Mesodermal cell (in vitro differentiated cells): ENCODE measurements at regions not wholly inside any gene's neighbourhood (a gene's known extent, or its start where the extent isn't known, plus 50 kb on each side); places are given as distances from the start of the nearest gene placed in this dataset.

Experiments used
- H3K27ac ChIP-seq: 2 replicates; pipeline ENCODE4 v1.7.0; 2013; ENCODE audit warnings: mild to moderate bottlenecking, low read depth, low read length, moderate library complexity; ENCODE audit not compliant: severe bottlenecking
- H3K36me3 ChIP-seq: 2 replicates; pipeline ENCODE4 v1.7.1; 2013; ENCODE audit warnings: mild to moderate bottlenecking, low read length, moderate library complexity; ENCODE audit not compliant: control insufficient read depth, insufficient read depth
- H3K4me1 ChIP-seq: one replicate; pipeline ENCODE4 v1.7.1; 2013; ENCODE audit warnings: mild to moderate bottlenecking, low read length; ENCODE audit not compliant: insufficient read depth, control insufficient read depth, poor library complexity, severe bottlenecking
- H3K4me3 ChIP-seq: 2 replicates; pipeline ENCODE4 v1.7.0; 2013; ENCODE audit warnings: low read length, control low read depth, mild to moderate bottlenecking; ENCODE audit not compliant: insufficient read depth, poor library complexity, severe bottlenecking; ENCODE audit errors: extremely low read depth
- H3K9me3 ChIP-seq: 2 replicates; pipeline ENCODE4 v1.7.1; 2013; ENCODE audit warnings: mild to moderate bottlenecking, low read length, moderate library complexity; ENCODE audit not compliant: control insufficient read depth
- WGBS, 2 experiments: methylation state at CpG; one replicate each; pipeline ENCODE4 v1.1.5; 2013; ENCODE audit warnings: missing lambda C conversion rate in 2 of 2; ENCODE audit not compliant: insufficient coverage in 2 of 2; 5-methylcytosine and 5-hydroxymethylcytosine counted together

DNA sequence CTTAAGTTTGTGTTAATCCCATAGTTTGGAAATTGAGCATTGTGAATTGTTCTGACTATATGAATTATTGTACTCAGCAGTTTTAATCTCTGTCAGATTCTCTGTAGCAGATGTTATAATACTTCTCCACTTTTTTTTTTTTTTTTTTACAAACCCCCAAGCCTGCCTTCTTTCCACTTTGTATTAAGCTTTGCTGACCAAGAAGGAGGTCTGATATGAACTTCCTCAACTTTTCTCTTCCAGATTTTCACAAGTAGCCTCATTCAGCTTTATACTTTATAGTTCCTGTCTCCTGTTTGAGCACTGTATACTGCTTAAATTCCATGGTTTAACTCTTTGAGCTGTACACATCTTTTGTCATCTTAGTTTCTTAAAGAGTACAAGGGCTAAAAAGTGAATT lies 105.0 kb downstream of the HAUS1 start:
- H3K4me1 ChIP-seq: no peaks in the 10 kb centered on the region
- no peaks in the 10 kb centered on the region for H3K36me3 ChIP-seq
- no peak overlapping the region for H3K4me3 ChIP-seq
- H3K27ac ChIP-seq: no peak overlapping the region
- H3K9me3 ChIP-seq: no peaks in the 10 kb centered on the region

DNA sequence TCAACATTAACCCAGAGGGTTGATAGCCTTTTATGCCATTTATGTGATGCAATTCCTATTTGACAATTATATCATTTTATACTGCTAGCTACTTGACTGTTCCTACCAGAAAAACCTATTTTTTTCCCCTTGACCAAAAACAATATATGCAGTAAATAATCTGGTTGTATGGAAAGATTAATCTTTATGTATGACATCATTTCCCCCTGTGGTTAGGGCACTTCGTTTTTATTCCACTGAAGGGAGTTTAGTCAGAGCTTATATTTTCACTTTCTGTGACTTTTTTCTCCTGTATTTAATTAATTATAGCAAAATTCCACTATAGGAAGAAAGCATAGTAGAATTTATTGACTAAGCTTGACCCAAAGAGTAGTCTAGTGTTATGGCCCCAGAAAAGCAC lies 107.6 kb downstream of the HAUS1 start:
- Histone ChIP-seq H3K27ac (no peak overlapping the region), H3K9me3 (no peaks in the 10 kb centered on the region), H3K36me3 (peaks cover 13% of the 10 kb centered on the region), H3K4me1 (no peaks in the 10 kb centered on the region), H3K4me3 (no peak overlapping the region)
- no CpG with 5 or more reads among the region's 1 CpG for WGBS, 2 experiments

DNA sequence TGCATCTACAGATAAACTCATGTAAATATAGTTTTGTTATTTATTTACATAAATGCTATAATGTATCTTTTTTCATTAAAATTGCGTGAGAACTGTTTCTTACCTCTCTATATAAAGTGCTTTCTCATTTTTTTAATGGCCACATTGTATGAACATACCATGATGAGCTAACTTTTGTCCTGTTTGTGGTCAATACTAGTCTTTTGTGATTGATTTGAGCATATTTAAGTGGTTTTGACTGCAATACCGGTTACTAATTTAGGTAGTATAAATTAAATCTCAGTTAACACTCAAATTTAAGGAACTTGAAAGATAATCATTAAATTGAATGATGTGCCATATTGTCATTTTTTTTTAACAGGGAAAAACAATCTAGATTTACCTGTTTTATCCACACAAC lies 108.2 kb downstream of the HAUS1 start:
- peaks cover 13% of the 10 kb centered on the region for H3K36me3 ChIP-seq
- no peak overlapping the region for H3K4me3 ChIP-seq
- no peaks in the 10 kb centered on the region for H3K4me1 ChIP-seq
- H3K9me3 ChIP-seq: no peaks in the 10 kb centered on the region
- no peak overlapping the region for H3K27ac ChIP-seq
- WGBS, 2 experiments: no CpG with 5 or more reads among the region's 2 CpGs

DNA sequence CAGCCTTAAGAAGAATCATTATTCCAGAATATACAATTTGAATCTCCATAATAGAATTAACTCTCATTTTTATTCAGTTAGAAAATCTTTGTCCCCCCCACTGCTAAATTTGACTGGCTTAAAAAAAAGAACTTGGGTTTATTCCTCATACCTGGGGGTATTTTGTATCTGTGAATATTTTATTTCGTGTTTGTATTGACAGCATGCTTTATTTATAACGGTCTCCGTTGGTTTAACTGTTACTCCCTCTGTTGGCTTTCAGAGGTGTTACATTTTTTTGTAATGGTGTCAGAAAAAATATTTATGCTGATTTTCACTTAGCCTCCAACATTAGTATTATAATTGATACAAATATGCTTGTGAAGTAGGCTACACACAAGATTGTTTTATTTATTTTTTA lies 109.1 kb downstream of the HAUS1 start:
- H3K4me1 ChIP-seq: no peaks in the 10 kb centered on the region
- no peak overlapping the region for H3K4me3 ChIP-seq
- no peak overlapping the region for H3K27ac ChIP-seq
- peaks cover 13% of the 10 kb centered on the region for H3K36me3 ChIP-seq
- no peaks in the 10 kb centered on the region for H3K9me3 ChIP-seq
- 43% methylated on average over 1 of the region's 3 CpGs; no CpG with 5 or more reads in 1 of the 2 experiments for WGBS, 2 experiments

GRCh38 chr18:46214435-46214834 lies 110.2 kb downstream of the HAUS1 start:
- H3K9me3 ChIP-seq: no peaks in the 10 kb centered on the region
- H3K36me3 ChIP-seq: peaks cover 13% of the 10 kb centered on the region
- WGBS, 2 experiments: no CpG with 5 or more reads among the region's 1 CpG
- no peaks in the 10 kb centered on the region for H3K4me1 ChIP-seq
- no peak overlapping the region for H3K27ac ChIP-seq
- H3K4me3 ChIP-seq: no peak overlapping the region

- Histone ChIP-seq H3K36me3 (peaks cover 13% of the 10 kb centered on the region), H3K4me1 (no peaks in the 10 kb centered on the region), H3K9me3 (no peaks in the 10 kb centered on the region), H3K4me3 (no peak overlapping the region), H3K27ac (no peak overlapping the region)
- 95 to 97% methylated on average over 16 of the region's 16 CpGs for WGBS, 2 experiments
Observed at GRCh38 chr18:46215902-46216723, 111.9 kb downstream of the HAUS1 start.

DNA sequence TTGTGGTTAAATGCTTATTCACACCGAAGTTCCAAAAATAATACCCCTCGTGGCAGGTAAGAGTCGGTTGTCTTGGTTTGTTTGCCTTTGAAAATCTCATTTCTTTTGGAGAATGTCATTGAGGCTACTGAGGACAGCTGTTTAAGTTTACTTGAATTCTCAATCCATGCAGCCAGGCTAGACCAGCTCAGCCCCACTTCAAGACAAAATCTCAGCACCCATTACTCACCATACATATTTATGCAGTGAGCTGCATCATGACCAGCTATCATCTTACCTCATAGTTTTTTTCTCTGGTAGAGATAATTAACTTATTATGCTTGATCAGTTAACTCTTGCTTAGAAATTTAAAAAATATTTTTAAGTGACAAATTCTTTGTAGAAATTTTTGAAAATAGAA lies 115.9 kb downstream of the HAUS1 start:
- Histone ChIP-seq H3K4me1 (peaks cover 4% of the 10 kb centered on the region), H3K9me3 (no peaks in the 10 kb centered on the region), H3K4me3 (no peak overlapping the region), H3K27ac (no peak overlapping the region), H3K36me3 (peaks cover 19% of the 10 kb centered on the region)
- 100% methylated on average over 1 to 3 of the region's 3 CpGs for WGBS, 2 experiments

- Histone ChIP-seq H3K9me3 (no peaks in the 10 kb centered on the region), H3K4me1 (peaks cover 4% of the 10 kb centered on the region), H3K4me3 (no peak overlapping the region), H3K36me3 (peaks cover 6% of the 10 kb centered on the region), H3K27ac (no peak overlapping the region)
- WGBS, 2 experiments: 88 to 100% methylated on average over 2 to 3 of the region's 3 CpGs
Observed at GRCh38 chr18:46222093-46222492, 117.9 kb downstream of the HAUS1 start.

DNA sequence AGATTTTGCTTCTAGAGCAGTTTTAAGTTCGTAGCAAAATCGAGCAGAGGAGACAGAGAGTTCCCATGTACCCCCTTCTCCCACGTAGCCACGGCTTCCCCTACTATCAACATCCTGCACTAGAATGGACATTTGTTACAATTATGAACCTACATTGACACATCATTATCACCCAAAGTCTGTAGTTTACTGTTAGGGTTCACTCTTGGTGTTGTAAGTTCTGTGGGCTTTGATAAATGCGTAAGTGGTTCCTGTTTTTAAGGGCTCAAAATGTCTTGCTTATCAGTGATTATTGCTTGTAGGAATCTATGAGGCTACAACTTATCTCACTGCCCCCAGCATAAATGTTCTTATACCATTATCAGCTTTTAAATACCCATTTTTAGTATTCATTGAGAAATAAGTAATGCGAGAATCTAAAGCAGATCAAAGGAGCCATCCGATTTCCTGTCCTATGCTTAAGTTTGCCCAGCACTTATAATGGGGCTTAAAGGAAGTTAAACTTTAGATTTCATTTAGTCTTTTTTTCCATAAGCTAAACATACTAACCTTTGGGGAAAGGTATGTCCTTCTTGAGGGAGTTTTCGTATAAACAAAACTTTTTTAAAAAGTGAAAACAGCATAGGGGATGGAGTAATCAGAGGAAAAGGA lies 118.7 kb downstream of the HAUS1 start:
- Histone ChIP-seq H3K9me3 (no peaks in the 10 kb centered on the region), H3K4me1 (peaks cover 4% of the 10 kb centered on the region), H3K36me3 (peaks cover 6% of the 10 kb centered on the region), H3K27ac (no peak overlapping the region), H3K4me3 (no peak overlapping the region)
- 91 to 100% methylated on average over 1 to 4 of the region's 8 CpGs for WGBS, 2 experiments

- Histone ChIP-seq H3K36me3 (peaks cover 6% of the 10 kb centered on the region), H3K4me1 (peaks cover 4% of the 10 kb centered on the region), H3K27ac (no peak overlapping the region), H3K9me3 (no peaks in the 10 kb centered on the region), H3K4me3 (no peak overlapping the region)
- WGBS, 2 experiments: 83 to 100% methylated on average over 1 of the region's 2 CpGs
Observed at GRCh38 chr18:46224181-46224775, 120.1 kb downstream of the HAUS1 start.

DNA sequence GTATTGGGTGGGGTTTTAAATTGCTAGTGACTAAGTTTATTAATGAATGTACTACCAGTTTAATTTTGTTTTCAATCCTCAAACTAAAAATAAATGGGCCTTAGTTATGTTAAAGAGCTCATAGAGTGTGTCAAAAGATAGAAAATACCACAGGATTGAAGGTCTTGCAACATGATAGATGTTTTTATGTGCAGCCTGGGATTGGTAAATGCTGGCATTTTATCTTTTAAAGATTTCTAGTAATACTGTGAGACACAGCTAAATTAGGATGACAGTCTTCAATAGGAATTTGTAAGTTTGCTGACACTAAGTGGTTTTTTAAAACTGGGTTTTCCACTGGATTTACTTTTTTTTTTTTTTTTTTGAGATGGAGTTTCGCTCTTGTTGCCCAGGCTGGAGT lies 122.3 kb downstream of the HAUS1 start:
- no peak overlapping the region for H3K27ac ChIP-seq
- peaks cover 6% of the 10 kb centered on the region for H3K36me3 ChIP-seq
- H3K9me3 ChIP-seq: no peaks in the 10 kb centered on the region
- no CpG with 5 or more reads among the region's 1 CpG for WGBS, 2 experiments
- no peak overlapping the region for H3K4me3 ChIP-seq
- H3K4me1 ChIP-seq: peaks cover 4% of the 10 kb centered on the region
